HEK293 (cell line): ENCODE measurements at regions not wholly inside any gene's neighbourhood (a gene's known extent, or its start where the extent isn't known, plus 50 kb on each side); places are given as distances from the start of the nearest gene placed in this dataset.

ENCODE experiments used
- KLF16 ChIP-seq: fragments of 450-650 bp; formaldehyde crosslinking; IDR thresholded peaks from 2 replicates; pipeline ENCODE4 v1.5.1; 2017; ENCODE audit warnings: missing biosample characterization, missing genetic modification characterization
- KLF8 ChIP-seq: fragments of 450-650 bp; formaldehyde crosslinking; IDR thresholded peaks from 2 replicates; pipeline ENCODE4 v1.5.1; 2016; ENCODE audit warnings: missing biosample characterization, missing genetic modification characterization
- KLF9 ChIP-seq: fragments of 450-650 bp; formaldehyde crosslinking; IDR thresholded peaks from 2 replicates; pipeline ENCODE4 v1.5.1; 2016; ENCODE audit warnings: missing biosample characterization, missing genetic modification characterization, low read depth
- SP2 ChIP-seq: fragments of 450-650 bp; formaldehyde crosslinking; IDR thresholded peaks from 2 replicates; pipeline ENCODE4 v1.5.1; 2016; ENCODE audit warnings: missing biosample characterization, missing genetic modification characterization
- ZBTB1 ChIP-seq: fragments of 450-650 bp; formaldehyde crosslinking; IDR thresholded peaks from 2 replicates; pipeline ENCODE4 v1.5.1; 2016; ENCODE audit warnings: missing biosample characterization, missing genetic modification characterization
- ZNF138 ChIP-seq: fragments of 450-650 bp; formaldehyde crosslinking; IDR thresholded peaks from 2 replicates; pipeline ENCODE4 v1.5.1; 2016; ENCODE audit warnings: missing biosample characterization, missing genetic modification characterization, borderline replicate concordance
- ZNF19 ChIP-seq: fragments of 450-650 bp; formaldehyde crosslinking; IDR thresholded peaks from 2 replicates; pipeline ENCODE4; 2016; ENCODE audit warnings: missing biosample characterization, missing genetic modification characterization, low read depth
- ZNF202 ChIP-seq: fragments of 450-650 bp; formaldehyde crosslinking; IDR thresholded peaks from 2 replicates; pipeline ENCODE4 v1.5.1; 2016; ENCODE audit warnings: missing biosample characterization, missing genetic modification characterization, borderline replicate concordance
- ZNF776 ChIP-seq: fragments of 450-650 bp; formaldehyde crosslinking; IDR thresholded peaks from 2 replicates; pipeline ENCODE4 v1.5.0; 2017; ENCODE audit warnings: missing biosample characterization, missing genetic modification characterization, borderline replicate concordance
- TF ChIP-seq, protein P1 (sequence below): fragments of 450-650 bp; formaldehyde crosslinking; IDR thresholded peaks from 2 replicates; pipeline ENCODE4 v1.5.1; 2016; ENCODE audit warnings: missing biosample characterization, missing genetic modification characterization
- TF ChIP-seq, protein P2 (sequence below): fragments of 450-650 bp; formaldehyde crosslinking; IDR thresholded peaks from 2 replicates; pipeline ENCODE4 v1.5.1; 2016; ENCODE audit warnings: missing biosample characterization, missing genetic modification characterization
- TF ChIP-seq, protein P3 (sequence below): fragments of 450-650 bp; formaldehyde crosslinking; IDR thresholded peaks from 2 replicates; pipeline ENCODE4 v1.5.1; 2016; ENCODE audit warnings: missing biosample characterization, missing genetic modification characterization
- TF ChIP-seq, protein P4 (sequence below): fragments of 450-650 bp; formaldehyde crosslinking; IDR thresholded peaks from 2 replicates; pipeline ENCODE4 v1.5.1; 2016; ENCODE audit warnings: missing biosample characterization, missing genetic modification characterization
- TF ChIP-seq, protein P5 (sequence below): fragments of 450-650 bp; formaldehyde crosslinking; IDR thresholded peaks from 2 replicates; pipeline ENCODE4 v1.5.1; 2016; ENCODE audit warnings: missing biosample characterization, missing genetic modification characterization

DNA sequence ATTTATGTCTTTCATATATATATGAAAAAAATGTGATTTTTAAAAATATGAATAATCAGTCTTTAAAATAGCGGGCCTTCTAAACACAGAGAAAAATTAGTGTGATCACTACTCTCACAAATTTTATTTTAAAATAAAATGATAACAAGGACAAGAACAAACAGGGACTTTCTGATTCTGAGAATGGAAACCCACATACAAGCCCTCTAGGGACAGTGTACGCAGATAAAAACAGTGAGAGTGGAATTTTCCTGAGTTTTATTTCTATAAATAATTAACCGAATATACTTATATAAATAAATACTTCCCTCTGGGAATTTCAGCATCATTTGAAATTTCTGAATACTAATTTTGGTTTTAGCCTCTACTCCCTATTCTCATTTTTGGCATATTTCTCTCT lies 201.4 kb upstream of the CBLB start:
- TF ChIP-seq, protein P1, sequence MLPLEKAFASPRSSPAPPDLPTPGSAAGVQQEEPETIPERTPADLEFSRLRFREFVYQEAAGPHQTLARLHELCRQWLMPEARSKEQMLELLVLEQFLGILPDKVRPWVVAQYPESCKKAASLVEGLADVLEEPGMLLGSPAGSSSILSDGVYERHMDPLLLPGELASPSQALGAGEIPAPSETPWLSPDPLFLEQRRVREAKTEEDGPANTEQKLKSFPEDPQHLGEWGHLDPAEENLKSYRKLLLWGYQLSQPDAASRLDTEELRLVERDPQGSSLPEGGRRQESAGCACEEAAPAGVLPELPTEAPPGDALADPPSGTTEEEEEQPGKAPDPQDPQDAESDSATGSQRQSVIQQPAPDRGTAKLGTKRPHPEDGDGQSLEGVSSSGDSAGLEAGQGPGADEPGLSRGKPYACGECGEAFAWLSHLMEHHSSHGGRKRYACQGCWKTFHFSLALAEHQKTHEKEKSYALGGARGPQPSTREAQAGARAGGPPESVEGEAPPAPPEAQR, result no peak
- TF ChIP-seq, protein P2, sequence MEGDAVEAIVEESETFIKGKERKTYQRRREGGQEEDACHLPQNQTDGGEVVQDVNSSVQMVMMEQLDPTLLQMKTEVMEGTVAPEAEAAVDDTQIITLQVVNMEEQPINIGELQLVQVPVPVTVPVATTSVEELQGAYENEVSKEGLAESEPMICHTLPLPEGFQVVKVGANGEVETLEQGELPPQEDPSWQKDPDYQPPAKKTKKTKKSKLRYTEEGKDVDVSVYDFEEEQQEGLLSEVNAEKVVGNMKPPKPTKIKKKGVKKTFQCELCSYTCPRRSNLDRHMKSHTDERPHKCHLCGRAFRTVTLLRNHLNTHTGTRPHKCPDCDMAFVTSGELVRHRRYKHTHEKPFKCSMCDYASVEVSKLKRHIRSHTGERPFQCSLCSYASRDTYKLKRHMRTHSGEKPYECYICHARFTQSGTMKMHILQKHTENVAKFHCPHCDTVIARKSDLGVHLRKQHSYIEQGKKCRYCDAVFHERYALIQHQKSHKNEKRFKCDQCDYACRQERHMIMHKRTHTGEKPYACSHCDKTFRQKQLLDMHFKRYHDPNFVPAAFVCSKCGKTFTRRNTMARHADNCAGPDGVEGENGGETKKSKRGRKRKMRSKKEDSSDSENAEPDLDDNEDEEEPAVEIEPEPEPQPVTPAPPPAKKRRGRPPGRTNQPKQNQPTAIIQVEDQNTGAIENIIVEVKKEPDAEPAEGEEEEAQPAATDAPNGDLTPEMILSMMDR (tag by site-specific recombination), result no peak
- TF ChIP-seq ZBTB1 (tag by site-specific recombination), result no peak
- TF ChIP-seq ZNF138 (tag by site-specific recombination), result no peak
- no peak for TF ChIP-seq KLF16 (tag by site-specific recombination)
- TF ChIP-seq, protein P3, sequence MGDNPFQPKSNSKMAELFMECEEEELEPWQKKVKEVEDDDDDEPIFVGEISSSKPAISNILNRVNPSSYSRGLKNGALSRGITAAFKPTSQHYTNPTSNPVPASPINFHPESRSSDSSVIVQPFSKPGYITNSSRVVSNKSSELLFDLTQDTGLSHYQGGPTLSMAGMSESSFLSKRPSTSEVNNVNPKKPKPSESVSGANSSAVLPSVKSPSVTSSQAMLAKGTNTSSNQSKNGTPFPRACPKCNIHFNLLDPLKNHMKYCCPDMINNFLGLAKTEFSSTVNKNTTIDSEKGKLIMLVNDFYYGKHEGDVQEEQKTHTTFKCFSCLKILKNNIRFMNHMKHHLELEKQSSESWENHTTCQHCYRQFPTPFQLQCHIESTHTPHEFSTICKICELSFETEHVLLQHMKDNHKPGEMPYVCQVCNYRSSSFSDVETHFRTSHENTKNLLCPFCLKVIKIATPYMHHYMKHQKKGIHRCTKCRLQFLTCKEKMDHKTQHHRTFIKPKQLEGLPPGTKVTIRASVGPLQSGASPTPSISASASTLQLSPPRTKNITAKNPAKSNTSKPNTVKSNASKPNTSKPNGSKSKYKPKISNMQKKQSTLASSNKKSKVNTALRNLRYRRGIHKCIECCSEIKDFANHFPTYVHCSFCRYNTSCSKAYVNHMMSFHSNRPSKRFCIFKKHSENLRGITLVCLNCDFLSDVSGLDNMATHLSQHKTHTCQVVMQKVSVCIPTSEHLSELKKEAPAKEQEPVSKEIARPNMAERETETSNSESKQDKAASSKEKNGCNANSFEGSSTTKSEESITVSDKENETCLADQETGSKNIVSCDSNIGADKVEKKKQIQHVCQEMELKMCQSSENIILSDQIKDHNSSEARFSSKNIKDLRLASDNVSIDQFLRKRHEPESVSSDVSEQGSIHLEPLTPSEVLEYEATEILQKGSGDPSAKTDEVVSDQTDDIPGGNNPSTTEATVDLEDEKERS (tag by site-specific recombination), result no peak
- TF ChIP-seq ZNF202, result no peak
- TF ChIP-seq, protein P4, sequence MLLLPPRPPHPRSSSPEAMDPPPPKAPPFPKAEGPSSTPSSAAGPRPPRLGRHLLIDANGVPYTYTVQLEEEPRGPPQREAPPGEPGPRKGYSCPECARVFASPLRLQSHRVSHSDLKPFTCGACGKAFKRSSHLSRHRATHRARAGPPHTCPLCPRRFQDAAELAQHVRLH (tag by site-specific recombination), result no peak
- no peak for TF ChIP-seq SP2 (tag by site-specific recombination)
- no peak for TF ChIP-seq ZNF776
- TF ChIP-seq, protein P5, sequence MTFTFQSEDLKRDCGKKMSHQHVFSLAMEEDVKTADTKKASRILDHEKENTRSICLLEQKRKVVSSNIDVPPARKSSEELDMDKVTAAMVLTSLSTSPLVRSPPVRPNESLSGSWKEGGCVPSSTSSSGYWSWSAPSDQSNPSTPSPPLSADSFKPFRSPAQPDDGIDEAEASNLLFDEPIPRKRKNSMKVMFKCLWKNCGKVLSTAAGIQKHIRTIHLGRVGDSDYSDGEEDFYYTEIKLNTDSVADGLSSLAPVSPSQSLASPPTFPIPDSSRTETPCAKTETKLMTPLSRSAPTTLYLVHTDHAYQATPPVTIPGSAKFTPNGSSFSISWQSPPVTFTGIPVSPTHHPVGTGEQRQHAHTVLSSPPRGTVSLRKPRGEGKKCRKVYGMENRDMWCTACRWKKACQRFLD (tag by site-specific recombination), result no peak
- no peak for TF ChIP-seq KLF9 (tag by site-specific recombination)
- no peak for TF ChIP-seq ZNF19 (tag by site-specific recombination)
- TF ChIP-seq KLF8 (tag by site-specific recombination), result no peak
